Gastrocnemius medialis (tissue), 4 donors: ENCODE measurements at regions not wholly inside any gene's neighbourhood (a gene's known extent, or its start where the extent isn't known, plus 50 kb on each side); places are given as distances from the start of the nearest gene placed in this dataset.

Experiments
- ATAC-seq, 2 donors: fragments of 150-250 bp; one replicate each; pipeline ENCODE4 v1.9.1; 2016
- DNase-seq, 2 donors: peaks; one replicate each; pipeline ENCODE4 v3.0.0-alpha.2; 2019
- H3K27ac ChIP-seq, 4 donors: fragments of 200-600 bp; sonication (generic); 1 replicate in 1 of 4; 2 replicates in 3 of 4; pipeline ENCODE4 v1.5.1; 2016 to 2018; ENCODE audit warnings: mild to moderate bottlenecking in 2 of 4, moderate library complexity in 1 of 4
- H3K27me3 ChIP-seq, 3 donors: fragments of 200-600 bp; sonication (generic) in 2 of 3; 1 replicate in 1 of 3; 2 replicates in 2 of 3; pipeline versions ENCODE4 v1.5.1 to v1.6.0; 2016 to 2019; ENCODE audit warnings: mild to moderate bottlenecking in 1 of 3, moderate library complexity in 1 of 3
- H3K36me3 ChIP-seq, 2 donors: fragments of 200-600 bp; sonication (generic) in 1 of 2; one replicate each; pipeline ENCODE4 v1.5.1; 2017 to 2018
- H3K4me1 ChIP-seq, 2 donors: fragments of 200-600 bp; sonication (generic) in 1 of 2; one replicate each; pipeline ENCODE4 v1.5.1; 2016 to 2017; ENCODE audit warnings: mild to moderate bottlenecking in 2 of 2
- H3K4me3 ChIP-seq, 4 donors: fragments of 200-600 bp; sonication (generic) in 3 of 4; 1 replicate in 1 of 4; 2 replicates in 3 of 4; pipeline ENCODE4 v1.5.1; 2016 to 2019; ENCODE audit warnings: mild to moderate bottlenecking in 2 of 4
- H3K9me3 ChIP-seq, 3 donors: fragments of 200-600 bp; sonication (generic) in 2 of 3; 1 replicate in 1 of 3; 2 replicates in 2 of 3; pipeline ENCODE4 v1.5.1; 2016 to 2019
- CTCF ChIP-seq, 5 experiments: fragments of 450-650 bp in 3 of 5; fragments of 200-600 bp in 2 of 5; sonication (generic) in 2 of 5; IDR thresholded peaks in 4 of 5; conservative IDR thresholded peaks in 1 of 5; 1 replicate in 4 of 5; 2 replicates in 1 of 5; pipeline ENCODE4 v1.5.1; 2016 to 2019; ENCODE audit warnings: antibody characterized with exemption in 5 of 5, mild to moderate bottlenecking in 3 of 5, moderate library complexity in 3 of 5
- POLR2A ChIP-seq, 2 donors: fragments of 450-650 bp; IDR thresholded peaks; one replicate each; pipeline ENCODE4 v1.6.1; 2017; ENCODE audit warnings: antibody characterized with exemption in 2 of 2, mild to moderate bottlenecking in 2 of 2, moderate library complexity in 2 of 2
- in situ Hi-C, 4 donors: fragments of 200-750 bp; cut with MboI; loops; one replicate each; pipeline versions ENCODE4 v1.15.0 to v1.8.0; 2017; ENCODE audit warnings: low sequenced_read_pairs in 4 of 4
- intact Hi-C: fragments of 100-400 bp; cut with DNase I; formaldehyde crosslinking; loops from one replicate; pipeline ENCODE4 v1.15.1; 2023; ENCODE audit warnings: low total_unique reads

GRCh38 chr6:85961125-85961524, 318.4 kb upstream of the SYNCRIP start:
- intact Hi-C loops (no loop called here), in situ Hi-C loops (no loop called here)
- Histone ChIP-seq H3K36me3 (no peaks in the 10 kb centered on the region), H3K4me1 (no peaks in the 10 kb centered on the region), H3K4me3 (no peak overlapping the region), H3K27ac (no peak overlapping the region), H3K9me3 (no peaks in the 10 kb centered on the region), H3K27me3 (no peaks in the 10 kb centered on the region)
- no peak for TF ChIP-seq CTCF (IDR thresholded peaks at IDR 0.05 in 4 of 5, conservative IDR thresholded peaks at IDR 0.05 in 1 of 5)
- no peak for TF ChIP-seq POLR2A (IDR thresholded peaks at IDR 0.05)
- DNase-seq (no peak), ATAC-seq (no peak)

- H3K27ac ChIP-seq: no peak overlapping the region
- in situ Hi-C loops: no loop called here
- no peak for ATAC-seq
- TF ChIP-seq CTCF (IDR thresholded peaks at IDR 0.05 in 4 of 5, conservative IDR thresholded peaks at IDR 0.05 in 1 of 5) (no peak), POLR2A (IDR thresholded peaks at IDR 0.05) (no peak)
- no peak for DNase-seq
- no peaks in the 10 kb centered on the region for H3K27me3 ChIP-seq
- no peak overlapping the region for H3K4me3 ChIP-seq
- intact Hi-C loops: no loop called here
- H3K9me3 ChIP-seq: no peaks in the 10 kb centered on the region
- H3K36me3 ChIP-seq: no peaks in the 10 kb centered on the region
- H3K4me1 ChIP-seq: no peaks in the 10 kb centered on the region
Measured at GRCh38 chr6:85948481-85948880, 305.8 kb upstream of the SYNCRIP start.

GRCh38 chr6:85945459-85946185, 302.9 kb upstream of the SYNCRIP start:
- TF ChIP-seq CTCF (IDR thresholded peaks at IDR 0.05 in 4 of 5, conservative IDR thresholded peaks at IDR 0.05 in 1 of 5): no peak
- TF ChIP-seq POLR2A (IDR thresholded peaks at IDR 0.05): no peak
- in situ Hi-C loops (no loop called here), intact Hi-C loops (no loop called here)
- DNase-seq (no peak), ATAC-seq (no peak)
- Histone ChIP-seq H3K4me1 (no peaks in the 10 kb centered on the region), H3K4me3 (no peak overlapping the region), H3K9me3 (no peaks in the 10 kb centered on the region), H3K36me3 (no peaks in the 10 kb centered on the region), H3K27me3 (no peaks in the 10 kb centered on the region), H3K27ac (no peak overlapping the region)

- intact Hi-C loops: no loop called here
- no peak overlapping the region for H3K27ac ChIP-seq
Measured at GRCh38 chr6:85944776-85945175, 302.1 kb upstream of the SYNCRIP start.

More at GRCh38 chr6:85944776-85945175, 302.1 kb upstream of the SYNCRIP start:
- Histone ChIP-seq H3K27me3 (no peaks in the 10 kb centered on the region), H3K9me3 (no peaks in the 10 kb centered on the region), H3K36me3 (no peaks in the 10 kb centered on the region), H3K4me3 (no peak overlapping the region), H3K4me1 (no peaks in the 10 kb centered on the region)
- DNase-seq (no peak), ATAC-seq (no peak)
- TF ChIP-seq CTCF (IDR thresholded peaks at IDR 0.05 in 4 of 5, conservative IDR thresholded peaks at IDR 0.05 in 1 of 5) (no peak), POLR2A (IDR thresholded peaks at IDR 0.05) (no peak)
- in situ Hi-C loops: no loop called here
